Heart left ventricle (tissue), 16 donors: ENCODE measurements at regions not wholly inside any gene's neighbourhood (a gene's known extent, or its start where the extent isn't known, plus 50 kb on each side); places are given as distances from the start of the nearest gene placed in this dataset.

Experiments
- ATAC-seq, 4 donors: fragments of 200-7000 bp; cut with Tn5 transposase; one replicate each; pipeline ENCODE4 v1.9.1; 2020 to 2022; ENCODE audit warnings: moderate library complexity in 4 of 4, mild to moderate bottlenecking in 3 of 4, moderate number of reproducible peaks in 1 of 4
- DNase-seq, 5 donors: peaks; one replicate each; pipeline ENCODE4 v3.0.0-alpha.2; 2020
- H3K27ac ChIP-seq, 12 donors: fragments of 200-600 bp; sonication (generic) in 4 of 12; one replicate each; pipeline versions ENCODE4 v1.5.0 to v1.8.0; 2016 to 2022; ENCODE audit warnings: mild to moderate bottlenecking in 2 of 12
- H3K27me3 ChIP-seq, 9 donors: fragments of 200-600 bp; sonication (generic) in 2 of 9; one replicate each; pipeline versions ENCODE4 v1.5.1 to v1.8.0; 2016 to 2022; ENCODE audit warnings: mild to moderate bottlenecking in 3 of 9
- H3K36me3 ChIP-seq, 9 donors: fragments of 200-600 bp; sonication (generic) in 2 of 9; one replicate each; pipeline versions ENCODE4 v1.5.0 to v1.8.0; 2018 to 2022; ENCODE audit warnings: mild to moderate bottlenecking in 2 of 9
- H3K4me1 ChIP-seq, 12 donors: fragments of 200-600 bp; sonication (generic) in 4 of 12; one replicate each; pipeline versions ENCODE4 v1.5.0 to v1.8.0; 2016 to 2022; ENCODE audit warnings: mild to moderate bottlenecking in 3 of 12
- H3K4me3 ChIP-seq, 12 donors: fragments of 200-600 bp; sonication (generic) in 4 of 12; one replicate each; pipeline versions ENCODE4 v1.5.0 to v1.8.0; 2017 to 2022; ENCODE audit warnings: mild to moderate bottlenecking in 9 of 12, moderate library complexity in 4 of 12
- H3K9me3 ChIP-seq, 12 donors: fragments of 200-600 bp; sonication (generic) in 4 of 12; one replicate each; pipeline versions ENCODE4 v1.5.0 to v1.8.0; 2016 to 2022; ENCODE audit warnings: mild to moderate bottlenecking in 1 of 12
- CTCF ChIP-seq, 12 donors: fragments of 200-600 bp; sonication (generic) in 4 of 12; IDR thresholded peaks; one replicate each; pipeline versions ENCODE4 v1.5.0 to v1.8.0; 2018 to 2022; ENCODE audit warnings: antibody characterized with exemption in 12 of 12, mild to moderate bottlenecking in 5 of 12
- POLR2A ChIP-seq, 2 donors: fragments of 450-650 bp; IDR thresholded peaks; one replicate each; pipeline ENCODE4 v1.6.1; 2017; ENCODE audit warnings: antibody characterized with exemption in 2 of 2, mild to moderate bottlenecking in 2 of 2, moderate library complexity in 2 of 2
- WGBS, 4 donors: extraction: QIAGEN DNeasy Blood & Tissue Kit in 2 of 4; methylation state at CpG; one replicate each; pipeline versions ENCODE4 v1.1.5 to v1.1.7; 2013 to 2018; 5-methylcytosine and 5-hydroxymethylcytosine counted together
- intact Hi-C, 10 donors: fragments of 100-400 bp; cut with DNase I; formaldehyde crosslinking; loops; one replicate each; pipeline versions ENCODE4 v1.11.1 to v1.14.2; 2022
- donor health status: ischemic (EF 13 %, LVEDD 7.1; RV severe dilation, severe dysfunction).
- donor health status: healthy with polysubstance abuse.
- donor health status: DM: no; HTN: yes; CAD: no.
- donor health status: DM: no; HTN: no; CAD: no.
- donor health status: ischemic (EF 25% LVEDD 6.9; RV normal size, moderate dysfunction).
- donor health status: ischemic (EF 25% LVEDD 5.7; RV mildly dilated, moderate dysfunction).
- donor health status: healthy.
- donor health status: DM: yes; HTN: yes; CAD: no.
- donor health status: ischemic (EF 35%, LVEDD 5.7; RV mildly dilated, moderate dysfunction).
- donor health status: nonischemic (EF 11% LVEDD 7.7; RV severe dilation, severe dysfunction).
- donor health status: DM: yes; HTN: yes; CAD: no.
- donor health status: PGD.
- donor health status: ischemic (EF 29% LVEDD 5.4; RV normal size, mild dysfunction).
- donor health status: nonischemic (EF 23%, LVEDD 6.1; RV moderate dilation, normal function).

DNA sequence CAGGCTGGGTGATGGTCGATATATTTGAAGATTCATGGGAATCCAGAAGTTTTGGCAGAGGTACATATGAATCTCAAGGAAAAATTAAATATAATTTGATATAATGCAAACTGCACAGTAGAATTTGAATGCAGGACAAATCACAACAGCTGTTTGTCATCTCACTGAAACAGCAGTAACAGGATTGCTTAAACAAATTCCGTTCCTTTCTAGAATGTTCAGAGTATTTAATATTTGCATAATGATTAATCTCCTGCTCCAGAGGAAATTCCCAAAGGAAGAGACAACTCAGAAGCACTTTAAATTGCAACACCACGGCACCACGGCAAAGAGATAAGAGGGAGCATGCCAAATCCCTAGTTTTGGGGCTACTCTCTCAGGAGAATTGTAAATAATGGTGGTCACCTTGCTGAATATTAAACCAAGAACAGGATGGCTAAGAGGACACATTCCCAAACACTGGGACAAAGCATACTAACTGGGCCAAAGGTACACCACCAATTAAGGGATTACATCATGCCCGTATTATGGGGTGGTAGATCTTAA lies 67.8 kb upstream of the MAP4K3 start:
- Histone ChIP-seq H3K4me3 (peak overlapping the region in 3 of 12 donors; percentile 1 to 13 (median 1)), H3K27ac (peak overlapping the region; percentile 31 to 84 (median 72)), H3K4me1 (peaks cover 2 to 73% (median 41%) of the 10 kb centered on the region in 12 donors), H3K9me3 (no peaks in the 10 kb centered on the region), H3K36me3 (no peaks in the 10 kb centered on the region), H3K27me3 (no peaks in the 10 kb centered on the region)
- 11 to 29% (median 13%) methylated on average over 5 of the region's 5 CpGs for WGBS, 4 donors
- intact Hi-C loops, result loop anchor here in 2 of 10 donors (5.0 to 10.0 kb wide), 3 partner anchors 63 to 123 kb away; no protein-coding TSS in a partner anchor
- peak; percentile 31 to 58 (median 54) for ATAC-seq
- no peak for DNase-seq
- TF ChIP-seq POLR2A (IDR thresholded peaks at IDR 0.05) (no peak), CTCF (IDR thresholded peaks at IDR 0.05) (no peak)

- no peaks in the 10 kb centered on the region for H3K9me3 ChIP-seq
- H3K27ac ChIP-seq, result no peak overlapping the region
- DNase-seq, result no peak
- WGBS, 4 donors, result 70 to 98% (median 86%) methylated on average over 2 of the region's 2 CpGs
- H3K27me3 ChIP-seq, result no peaks in the 10 kb centered on the region
- H3K4me3 ChIP-seq, result no peak overlapping the region
- TF ChIP-seq POLR2A (IDR thresholded peaks at IDR 0.05) (no peak), CTCF (IDR thresholded peaks at IDR 0.05) (no peak)
- H3K4me1 ChIP-seq, result peaks cover 0 to 72% (median 39%) of the 10 kb centered on the region in 12 donors
- intact Hi-C loops, result loop anchor here in 1 of 10 donors (10.0 kb wide), 1 partner anchor 121 kb away; no protein-coding TSS in a partner anchor
- no peak for ATAC-seq
- H3K36me3 ChIP-seq, result no peaks in the 10 kb centered on the region
These were observed 69.1 kb upstream of the MAP4K3 start for GRCh38 chr2:39506215-39506614.

GRCh38 chr2:39508198-39508597 lies 71.1 kb upstream of the MAP4K3 start:
- H3K9me3 ChIP-seq, result no peaks in the 10 kb centered on the region
- no peak for DNase-seq
- H3K27me3 ChIP-seq, result no peaks in the 10 kb centered on the region
- no peak overlapping the region for H3K4me3 ChIP-seq
- H3K27ac ChIP-seq, result peak overlapping the region in 2 of 12 donors; percentile 76 to 82
- ATAC-seq, result no peak
- intact Hi-C loops, result loop anchor here in 1 of 10 donors (10.0 kb wide), 1 partner anchor 123 kb away; no protein-coding TSS in a partner anchor
- no peaks in the 10 kb centered on the region for H3K36me3 ChIP-seq
- WGBS, 4 donors, result 64 to 72% (median 70%) methylated on average over 4 of the region's 4 CpGs
- TF ChIP-seq POLR2A (IDR thresholded peaks at IDR 0.05) (no peak), CTCF (IDR thresholded peaks at IDR 0.05) (no peak)
- peaks cover 6 to 83% (median 58%) of the 10 kb centered on the region in 12 donors for H3K4me1 ChIP-seq

GRCh38 chr2:39510140-39510539 lies 73.1 kb upstream of the MAP4K3 start:
- peak in 1 of 4 donors; percentile 47 for ATAC-seq

More at GRCh38 chr2:39510140-39510539, 73.1 kb upstream of the MAP4K3 start:
- Histone ChIP-seq H3K27ac (peak overlapping the region; percentile 35 to 89 (median 69)), H3K36me3 (no peaks in the 10 kb centered on the region), H3K4me3 (no peak overlapping the region), H3K4me1 (peaks cover 9 to 83% (median 60%) of the 10 kb centered on the region in 12 donors), H3K9me3 (no peaks in the 10 kb centered on the region), H3K27me3 (no peaks in the 10 kb centered on the region)
- peak in 1 of 5 donors; percentile 26 for DNase-seq
- intact Hi-C loops, result loop anchor here in 9 of 10 donors (5.0 to 10.0 kb wide), 6 partner anchors 73 to 222 kb away; partner anchors contain the start of gene MAP4K3 (in 5 of the 9)
- no peak for TF ChIP-seq POLR2A (IDR thresholded peaks at IDR 0.05)
- no peak for TF ChIP-seq CTCF (IDR thresholded peaks at IDR 0.05)
- 35 to 54% (median 41%) methylated on average over 5 of the region's 5 CpGs for WGBS, 4 donors
